GM23338 (cell line): ENCODE measurements at regions not wholly inside any gene's neighbourhood (a gene's known extent, or its start where the extent isn't known, plus 50 kb on each side); places are given as distances from the start of the nearest gene placed in this dataset.

Source experiments
- ATAC-seq: fragments of 200-7000 bp; cut with Tn5 transposase; 3 replicates; pipeline ENCODE4 v1.9.1; 2020
- DNase-seq: peaks from one replicate; pipeline ENCODE4 v3.0.0-alpha.2; 2015; ENCODE audit warnings: low spot score
- H2AFZ ChIP-seq: fragments of 200-600 bp; sonication (generic); 2 replicates; pipeline ENCODE4 v1.8.0; 2016; ENCODE audit warnings: antibody characterized with exemption, mild to moderate bottlenecking, moderate library complexity
- H3F3A ChIP-seq: fragments of 200-600 bp; sonication (generic); replicated peaks from 2 replicates; pipeline ENCODE4 v1.8.0; 2017; ENCODE audit warnings: antibody characterized with exemption, mixed run types, low read depth
- H3K27ac ChIP-seq: fragments of 200-600 bp; sonication (generic); 2 replicates; pipeline ENCODE4 v1.6.1; 2016; ENCODE audit warnings: low read depth
- H3K27me3 ChIP-seq: fragments of 200-600 bp; sonication (generic); 2 replicates; pipeline ENCODE4 v1.8.0; 2016; ENCODE audit warnings: mild to moderate bottlenecking, mixed run types, moderate library complexity; ENCODE audit not compliant: insufficient read depth
- H3K36me3 ChIP-seq: fragments of 200-600 bp; sonication (generic); 2 replicates; pipeline ENCODE4 v1.8.0; 2016; ENCODE audit warnings: mild to moderate bottlenecking; ENCODE audit not compliant: insufficient read depth
- H3K4me1 ChIP-seq: fragments of 200-600 bp; sonication (generic); 2 replicates; pipeline ENCODE4 v1.8.0; 2016; ENCODE audit warnings: mild to moderate bottlenecking, moderate library complexity; ENCODE audit not compliant: insufficient read depth
- H3K4me2 ChIP-seq: fragments of 200-600 bp; sonication (generic); 2 replicates; pipeline ENCODE4 v1.7.1; 2017; ENCODE audit warnings: mixed run types
- H3K4me3 ChIP-seq: fragments of 200-600 bp; sonication (generic); 2 replicates; pipeline ENCODE4 v1.6.1; 2016; ENCODE audit warnings: mixed run types
- H3K79me2 ChIP-seq: fragments of 200-600 bp; sonication (generic); replicated peaks from 2 replicates; pipeline ENCODE4 v1.8.0; 2017; ENCODE audit warnings: mild to moderate bottlenecking; ENCODE audit not compliant: insufficient read depth
- H3K9me2 ChIP-seq: fragments of 200-600 bp; sonication (generic); 2 replicates; pipeline ENCODE4 v1.8.0; 2017; ENCODE audit not compliant: insufficient read depth
- H4K20me1 ChIP-seq: fragments of 200-600 bp; sonication (generic); replicated peaks from 2 replicates; pipeline ENCODE4 v1.8.0; 2017; ENCODE audit warnings: mild to moderate bottlenecking; ENCODE audit not compliant: insufficient read depth
- H3K27ac Mint-ChIP-seq: 2 replicates; pipeline ENCODE4 v1.8.0; 2020; ENCODE audit warnings: inconsistent platforms, mild to moderate bottlenecking, moderate library complexity, mixed read lengths
- H3K27me3 Mint-ChIP-seq: 3 replicates; pipeline ENCODE4 v1.8.0; 2022; ENCODE audit warnings: low read depth, mild to moderate bottlenecking, moderate library complexity, mixed read lengths, inconsistent platforms; ENCODE audit not compliant: insufficient read depth, poor library complexity
- H3K36me3 Mint-ChIP-seq: 3 replicates; pipeline ENCODE4 v1.8.0; 2021; ENCODE audit warnings: low read depth, mild to moderate bottlenecking, inconsistent platforms, moderate library complexity, mixed read lengths
- H3K4me1 Mint-ChIP-seq: 3 replicates; pipeline ENCODE4 v1.8.0; 2020; ENCODE audit warnings: mild to moderate bottlenecking, inconsistent platforms, mixed read lengths
- H3K4me3 Mint-ChIP-seq: 3 replicates; pipeline ENCODE4 v1.8.0; 2021; ENCODE audit warnings: moderate library complexity, mild to moderate bottlenecking, inconsistent platforms, mixed read lengths
- H3K9me3 Mint-ChIP-seq: 3 replicates; pipeline ENCODE4 v1.8.0; 2020; ENCODE audit warnings: moderate library complexity, mild to moderate bottlenecking, inconsistent platforms, mixed read lengths
- POLR2AphosphoS5 ChIP-seq: IDR thresholded peaks from 2 replicates; pipeline ENCODE4 v1.6.1; 2016; ENCODE audit warnings: antibody characterized with exemption, low read depth
- STAT1 ChIP-seq: IDR thresholded peaks from one replicate; pipeline ENCODE4 v1.6.1; 2016; ENCODE audit warnings: antibody characterized with exemption; ENCODE audit not compliant: unreplicated experiment
- ZNF462 ChIP-seq: fragments of 250-450 bp; sonication (Bioruptor Pico); IDR thresholded peaks from 2 replicates; pipeline ENCODE4 v1.5.0; 2020; ENCODE audit warnings: mild to moderate bottlenecking, moderate library complexity
- TF ChIP-seq, protein P1 (sequence below), 2 experiments: fragments of 200-600 bp in 1 of 2; sonication (generic) in 1 of 2; conservative IDR thresholded peaks; 2 replicates each; pipeline versions ENCODE4 v1.5.1 to v1.6.1; 2016 to 2017; ENCODE audit warnings: antibody characterized with exemption in 2 of 2, low read depth in 2 of 2, mild to moderate bottlenecking in 2 of 2, moderate library complexity in 1 of 2

DNA sequence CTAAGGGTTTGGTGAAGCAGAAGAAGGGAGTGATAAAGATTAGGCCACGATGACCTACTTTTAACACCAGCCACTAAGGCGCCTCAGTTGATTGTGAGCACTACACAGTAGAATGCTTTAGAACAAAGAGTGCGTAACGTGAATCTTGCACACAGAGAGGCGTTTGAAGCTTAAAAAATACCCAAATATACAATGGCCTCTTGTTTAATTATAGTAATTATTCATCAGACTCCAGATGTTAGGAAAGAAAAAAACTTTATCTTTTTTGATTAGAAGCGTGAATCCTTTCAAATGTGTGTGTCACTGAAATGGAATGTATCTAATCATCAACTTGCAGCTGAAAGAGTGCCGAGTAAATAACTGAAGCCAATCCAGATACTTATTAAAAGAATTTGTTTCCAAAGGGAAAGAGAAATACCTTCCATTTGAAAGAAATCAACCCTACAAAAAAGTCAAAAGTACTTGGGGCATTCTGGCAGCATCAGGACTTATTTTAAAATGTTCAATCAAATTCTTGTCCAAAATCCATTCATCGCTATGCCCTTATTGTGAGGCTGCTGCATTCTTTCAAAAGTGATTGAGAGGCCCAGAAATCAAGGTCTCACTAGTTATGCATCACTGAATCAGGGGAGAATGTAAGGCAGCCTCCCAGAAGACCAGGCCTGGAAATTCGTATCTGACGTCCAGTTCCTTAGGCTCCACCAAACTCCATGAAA lies 337.5 kb downstream of the ZNF608 start:
- Mint-ChIP-seq H3K4me1 (peaks cover 8% of the 10 kb centered on the region; the same call in 2 of the 3 replicates), H3K27ac (no peak overlapping the region), H3K27me3 (peaks cover 5% of the 10 kb centered on the region), H3K36me3 (peaks cover 10% of the 10 kb centered on the region; the same call in 2 of the 3 replicates), H3K4me3 (no peak overlapping the region), H3K9me3 (no peaks in the 10 kb centered on the region; the same call in 2 of the 3 replicates)
- Histone ChIP-seq H2AFZ (no peak overlapping the region), H3K4me1 (no peaks in the 10 kb centered on the region; the same call in 1 of the 2 replicates), H3K79me2 (no peaks in the 10 kb centered on the region), H3K27me3 (no peaks in the 10 kb centered on the region), H4K20me1 (no peaks in the 10 kb centered on the region), H3F3A (no peaks in the 10 kb centered on the region), H3K4me3 (no peak overlapping the region), H3K4me2 (no peak overlapping the region), H3K36me3 (peaks cover 3% of the 10 kb centered on the region; the same call in 1 of the 2 replicates), H3K27ac (no peak overlapping the region), H3K9me2 (peaks cover 20% of the 10 kb centered on the region)
- no peak for ATAC-seq
- DNase-seq: no peak
- TF ChIP-seq STAT1 (no peak), POLR2AphosphoS5 (no peak), ZNF462 (CRISPR knock-in tag) (no peak)
- TF ChIP-seq, protein P1, sequence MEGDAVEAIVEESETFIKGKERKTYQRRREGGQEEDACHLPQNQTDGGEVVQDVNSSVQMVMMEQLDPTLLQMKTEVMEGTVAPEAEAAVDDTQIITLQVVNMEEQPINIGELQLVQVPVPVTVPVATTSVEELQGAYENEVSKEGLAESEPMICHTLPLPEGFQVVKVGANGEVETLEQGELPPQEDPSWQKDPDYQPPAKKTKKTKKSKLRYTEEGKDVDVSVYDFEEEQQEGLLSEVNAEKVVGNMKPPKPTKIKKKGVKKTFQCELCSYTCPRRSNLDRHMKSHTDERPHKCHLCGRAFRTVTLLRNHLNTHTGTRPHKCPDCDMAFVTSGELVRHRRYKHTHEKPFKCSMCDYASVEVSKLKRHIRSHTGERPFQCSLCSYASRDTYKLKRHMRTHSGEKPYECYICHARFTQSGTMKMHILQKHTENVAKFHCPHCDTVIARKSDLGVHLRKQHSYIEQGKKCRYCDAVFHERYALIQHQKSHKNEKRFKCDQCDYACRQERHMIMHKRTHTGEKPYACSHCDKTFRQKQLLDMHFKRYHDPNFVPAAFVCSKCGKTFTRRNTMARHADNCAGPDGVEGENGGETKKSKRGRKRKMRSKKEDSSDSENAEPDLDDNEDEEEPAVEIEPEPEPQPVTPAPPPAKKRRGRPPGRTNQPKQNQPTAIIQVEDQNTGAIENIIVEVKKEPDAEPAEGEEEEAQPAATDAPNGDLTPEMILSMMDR (conservative IDR thresholded peaks at IDR 0.05; ENCODE audit: low read depth in 2 of 2): no peak
